ENCODE measurements at regions not wholly inside any gene's neighbourhood (a gene's known extent, or its start where the extent isn't known, plus 50 kb on each side); places are given as distances from the start of the nearest gene placed in this dataset.
"Not testable (repeated sequence)": the region's sequence is repeated elsewhere in the genome, so short reads cannot be mapped to it uniquely, and the experiment has no call there.

- no peak for DNase-seq
These were observed 1336.5 kb upstream of the SLC39A10 start for GRCh38 chr2:194320520-194320919.

DNA sequence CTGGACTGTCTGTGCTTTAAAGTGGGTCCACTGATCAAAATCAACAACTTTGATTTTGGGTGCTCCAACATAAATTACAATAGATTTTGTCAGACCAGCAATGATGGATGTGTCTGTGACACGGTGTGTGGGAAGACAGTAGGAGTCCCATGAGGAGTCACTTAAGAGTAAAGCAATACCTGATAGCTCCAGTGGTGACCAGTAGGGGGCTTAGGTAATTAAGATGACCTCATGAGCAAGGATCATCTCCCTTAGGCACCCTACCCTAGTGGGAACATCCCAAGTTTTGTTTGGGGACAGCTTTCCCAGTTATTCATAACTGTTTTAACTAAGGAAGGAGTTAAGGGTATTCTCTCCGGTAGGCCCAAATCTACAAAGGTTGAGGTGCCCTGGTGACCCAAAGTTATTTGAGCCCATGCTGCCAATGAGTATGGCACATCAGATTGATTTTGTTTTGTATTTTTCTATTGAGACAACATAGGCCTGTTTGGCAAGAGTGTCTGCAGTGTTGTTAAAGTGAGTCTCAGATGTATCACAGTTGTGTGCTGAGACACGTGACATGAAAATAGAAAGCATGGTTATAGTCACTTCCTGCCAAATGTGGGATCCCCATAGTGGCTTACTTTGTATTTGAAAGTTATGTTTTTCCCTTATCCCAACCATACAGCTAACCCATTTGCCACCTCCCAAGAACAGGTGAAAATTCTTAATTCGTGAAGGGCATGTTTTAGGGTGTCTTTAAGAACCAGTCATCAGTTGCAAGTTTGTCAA, 1337.6 kb upstream of the SLC39A10 start:
- DNase-seq = no peak

DNA sequence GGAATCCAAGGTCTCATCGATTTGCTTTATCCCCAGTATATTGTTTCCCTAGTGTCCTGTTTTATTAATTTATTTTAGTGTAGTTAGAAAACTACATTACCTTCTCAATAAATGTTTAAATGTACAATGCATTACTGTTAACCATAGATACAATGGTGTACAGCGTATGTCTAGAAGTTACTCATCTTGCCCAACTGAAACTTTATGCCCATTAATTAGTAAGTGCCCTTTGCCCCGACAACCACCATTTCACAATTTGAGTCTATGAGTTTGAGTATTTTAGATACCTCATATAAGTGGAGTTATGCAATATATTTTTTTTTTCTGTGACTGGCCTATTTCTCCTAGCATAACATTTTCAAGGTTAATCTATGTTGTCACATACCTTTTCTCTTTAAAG, 1343.0 kb upstream of the SLC39A10 start:
- no peak for DNase-seq

DNA sequence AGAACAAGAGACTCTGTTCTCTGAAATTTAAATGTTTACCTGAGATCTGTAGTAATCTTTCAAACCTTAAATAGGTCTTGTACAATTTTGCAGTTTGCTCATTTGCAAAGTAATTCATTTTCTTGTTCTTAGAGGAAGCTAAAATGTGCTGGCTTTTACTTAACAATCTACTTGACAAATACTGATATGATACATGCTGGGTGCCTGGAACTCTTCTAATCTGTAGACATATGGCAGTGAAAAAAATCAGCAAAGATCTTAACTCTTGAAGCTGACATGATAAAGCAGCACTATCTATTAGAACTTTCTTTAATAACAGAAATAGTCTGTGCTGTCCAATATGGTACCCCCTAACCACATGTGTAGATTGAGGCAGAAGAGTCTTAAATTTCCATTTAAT, 1352.8 kb upstream of the SLC39A10 start:
- no peak for DNase-seq

- DNase-seq = peak; percentile 65
These were observed 1355.1 kb upstream of the SLC39A10 start for GRCh38 chr2:194301946-194302345.

DNA sequence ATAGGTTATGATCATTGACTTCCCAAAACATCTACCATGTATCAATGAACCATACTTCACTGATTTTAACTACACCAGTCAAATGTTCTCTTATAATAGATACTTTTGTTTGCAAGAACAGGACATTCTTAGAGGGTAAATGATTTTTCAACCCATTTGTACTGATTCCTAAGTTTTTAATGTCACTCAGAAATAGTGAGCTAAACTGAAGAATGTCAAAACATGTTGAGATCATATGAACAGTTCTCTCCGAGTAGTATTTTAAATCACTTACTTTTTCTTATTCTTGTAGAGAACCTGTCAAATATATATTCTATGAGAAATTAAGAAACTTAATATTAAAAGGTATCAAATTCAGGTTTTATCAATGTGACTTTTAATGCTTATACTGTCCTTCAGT, 1362.9 kb upstream of the SLC39A10 start:
- DNase-seq = no peak

GRCh38 chr2:194291104-194291503, 1365.9 kb upstream of the SLC39A10 start:
- DNase-seq = no peak

DNA sequence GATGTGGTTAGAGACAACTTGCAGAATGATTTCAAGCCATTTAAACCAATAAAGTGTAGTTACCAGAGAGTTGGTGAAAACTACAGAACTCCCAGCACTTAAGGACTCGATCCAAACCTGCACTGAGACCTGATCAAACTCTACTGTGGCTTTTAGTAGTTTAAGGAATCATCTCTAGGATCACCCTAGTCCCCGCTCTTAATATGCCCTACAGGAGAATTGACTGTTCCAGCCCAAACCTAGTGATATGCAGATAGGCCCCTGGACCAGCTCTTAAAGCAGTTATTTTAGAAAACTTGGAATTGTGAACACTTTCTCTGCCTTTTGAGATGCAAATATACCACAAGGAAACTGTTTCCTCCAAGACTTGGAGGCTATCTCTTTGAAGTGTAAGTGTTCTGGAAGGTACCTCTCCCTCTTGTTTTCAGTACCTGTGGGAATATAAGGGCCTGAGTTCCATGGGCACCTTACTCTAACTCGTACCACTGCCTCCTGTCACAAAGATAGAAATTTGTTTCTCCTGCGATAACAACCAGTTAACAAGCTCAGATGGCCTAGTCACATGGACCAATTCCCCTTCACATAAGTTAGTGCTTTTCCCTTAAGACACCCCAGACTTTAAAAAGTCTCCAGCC, 1367.2 kb upstream of the SLC39A10 start:
- no peak for DNase-seq

DNA sequence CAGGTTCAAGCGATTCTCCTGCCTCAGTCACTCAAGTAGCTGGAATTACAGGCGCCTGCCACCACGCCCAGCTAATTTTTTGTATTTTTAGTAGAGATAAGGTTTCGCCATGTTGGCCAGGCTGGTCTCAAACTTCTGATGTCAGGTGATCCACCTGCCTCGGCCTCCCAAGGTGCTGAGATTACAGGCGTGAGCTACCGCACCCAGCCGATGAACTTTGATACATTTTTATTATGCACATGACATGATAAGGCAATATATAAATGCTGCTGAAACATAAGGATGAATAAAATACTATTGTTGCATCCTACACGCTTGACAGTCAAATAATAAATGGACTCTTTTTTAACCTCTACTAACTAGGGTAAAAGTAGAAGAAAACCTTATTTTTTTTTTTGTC, 1380.4 kb upstream of the SLC39A10 start:
- not testable (repeated sequence) for DNase-seq

- no peak for DNase-seq
These were observed 1385.6 kb upstream of the SLC39A10 start for GRCh38 chr2:194271293-194271961.

DNA sequence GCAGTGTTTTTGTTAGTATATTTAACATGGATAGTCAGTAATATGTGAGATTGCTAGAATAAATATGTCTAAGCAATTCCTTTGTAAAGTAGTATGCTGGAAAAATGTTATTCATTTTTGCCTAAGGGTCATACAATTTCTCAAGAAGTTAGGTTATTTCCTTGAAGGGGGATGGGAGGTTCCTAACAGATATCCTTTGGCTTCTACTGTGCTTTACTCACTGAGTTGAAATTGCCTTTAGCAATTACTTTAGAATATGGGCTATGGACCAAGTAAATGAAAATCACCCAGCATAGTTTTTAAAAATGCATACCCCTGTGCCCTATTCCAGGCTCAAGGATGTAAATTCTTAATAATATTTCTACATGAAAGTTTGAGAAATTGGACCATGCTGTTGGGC, 1386.4 kb upstream of the SLC39A10 start:
- no peak for DNase-seq

- DNase-seq = no peak
These were observed 1392.4 kb upstream of the SLC39A10 start for GRCh38 chr2:194264586-194264985.

GRCh38 chr2:194260185-194260584, 1396.8 kb upstream of the SLC39A10 start:
- no peak for DNase-seq

GRCh38 chr2:194257095-194257494, 1399.9 kb upstream of the SLC39A10 start:
- no peak for DNase-seq

GRCh38 chr2:194253528-194254259, 1403.3 kb upstream of the SLC39A10 start:
- DNase-seq = no peak

DNA sequence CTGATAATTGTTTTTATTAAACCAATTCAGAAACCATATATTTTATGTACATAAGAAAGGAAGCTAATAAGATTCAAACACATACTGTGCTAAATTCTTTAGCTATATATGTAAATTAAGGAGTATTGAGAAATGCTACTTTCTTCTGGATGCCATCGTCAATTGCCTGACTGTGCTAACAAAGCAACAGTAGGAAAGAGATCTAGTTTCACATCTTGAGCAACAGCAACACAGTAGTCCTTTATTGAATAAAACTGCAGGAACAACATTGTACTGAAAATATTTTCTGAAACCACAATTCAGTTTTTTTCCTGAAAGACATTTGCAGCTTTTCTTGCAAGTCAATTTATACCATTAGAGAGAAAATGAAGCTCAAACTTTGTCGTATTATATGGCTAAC, 1404.9 kb upstream of the SLC39A10 start:
- DNase-seq = no peak

- DNase-seq = no peak
These were observed 1424.4 kb upstream of the SLC39A10 start for GRCh38 chr2:194232600-194232999.

GRCh38 chr2:194223218-194223617, 1433.8 kb upstream of the SLC39A10 start:
- no peak for DNase-seq

GRCh38 chr2:194214192-194214591, 1442.8 kb upstream of the SLC39A10 start:
- DNase-seq = no peak

DNA sequence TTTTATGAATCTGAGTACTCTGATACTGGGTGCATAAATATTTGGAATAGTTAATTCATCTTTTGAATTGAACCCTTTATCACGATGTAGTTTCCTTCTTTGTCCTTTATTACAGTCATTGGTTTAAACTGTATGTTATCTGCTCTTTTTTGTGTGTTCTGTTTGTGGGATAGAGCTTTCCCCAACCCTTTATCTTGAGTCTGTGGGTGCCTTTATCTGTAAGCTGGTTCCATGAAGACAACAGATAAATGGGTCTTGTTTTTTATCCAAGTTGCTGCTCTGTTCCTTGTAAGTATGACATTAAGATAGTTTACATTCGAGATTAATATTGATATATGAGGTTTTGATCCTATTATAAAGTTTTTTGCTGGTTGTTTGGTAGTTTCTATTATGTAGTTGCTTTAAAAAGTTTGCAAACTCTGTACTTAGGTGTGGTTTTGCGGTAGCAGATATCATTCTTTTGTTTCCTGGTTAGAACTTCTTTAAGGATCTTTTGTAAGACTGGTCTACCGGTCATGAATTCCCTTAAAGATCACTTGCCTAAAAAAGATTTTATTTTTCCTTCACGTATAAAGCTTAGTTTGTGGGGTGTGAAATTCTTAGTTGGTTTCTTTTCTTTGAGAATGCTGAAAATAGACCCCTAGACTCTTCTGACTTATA, 1451.3 kb upstream of the SLC39A10 start:
- DNase-seq = no peak

- no peak for DNase-seq
These were observed 1453.1 kb upstream of the SLC39A10 start for GRCh38 chr2:194203898-194204297.

DNA sequence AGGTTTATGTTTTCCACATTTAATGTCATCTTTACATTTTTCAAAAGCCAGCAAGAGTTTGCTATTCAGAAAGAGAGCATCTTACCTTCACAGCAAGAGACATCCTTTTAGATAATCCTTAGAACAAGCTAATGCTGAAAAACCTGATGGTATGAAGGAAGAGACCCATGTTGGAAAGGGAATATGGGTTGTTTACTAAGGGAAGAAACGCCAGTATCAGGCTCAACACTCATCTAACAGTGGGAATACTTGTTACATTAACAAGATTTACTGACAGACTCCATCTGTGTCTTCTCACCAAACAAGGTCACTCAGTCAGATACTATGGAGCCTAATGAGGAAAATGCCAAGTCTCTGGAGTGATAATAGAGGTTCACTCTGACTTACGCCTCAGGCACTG, 1474.1 kb upstream of the SLC39A10 start:
- no peak for DNase-seq

GRCh38 chr2:194176134-194176533, 1480.9 kb upstream of the SLC39A10 start:
- no peak for DNase-seq

Data from NCI-H510A treated with DMSO at 0.1 percent for 48 hours (cell line).